ENCODE measurements at regions not wholly inside any gene's neighbourhood (a gene's known extent, or its start where the extent isn't known, plus 50 kb on each side); places are given as distances from the start of the nearest gene placed in this dataset.

DNA sequence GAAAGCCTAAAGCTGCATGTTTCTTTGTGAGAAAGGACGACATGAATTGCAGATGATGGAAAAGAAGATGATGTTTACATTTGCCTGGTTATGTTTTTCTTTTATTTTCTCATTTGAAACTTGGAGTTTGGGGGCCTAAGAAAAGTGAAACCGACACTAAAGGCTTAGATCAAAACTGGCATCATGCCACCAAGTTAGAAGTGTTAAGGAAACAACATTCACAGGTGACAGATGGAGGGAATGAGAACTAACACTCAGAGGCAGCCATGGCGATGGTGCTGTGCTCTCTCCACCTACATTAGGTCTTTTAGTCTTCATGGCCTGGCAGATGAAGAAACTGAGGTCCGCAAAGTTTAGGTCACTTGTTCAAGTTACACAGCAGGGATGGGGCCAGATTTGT is 923.6 kb downstream of the TUSC7 start:
- no peaks in the 10 kb centered on the region for H3K4me1 ChIP-seq (ENCODE audit: insufficient read depth, low read length)
- no peak overlapping the region for H3K27ac ChIP-seq (ENCODE audit: low read depth in 1 of 2, low read length in 2 of 2)
- no peaks in the 10 kb centered on the region for H3K27me3 Mint-ChIP-seq
- POLR2A ChIA-PET = no interaction called here
- CTCF ChIA-PET = no interaction called here
- ATAC-seq (ENCODE audit: poor library complexity) = no peak
- H3K36me3 ChIP-seq (ENCODE audit: insufficient read depth, low read length) = no peaks in the 10 kb centered on the region
- peaks cover 0 to 6% of the 10 kb centered on the region in 2 experiments for H3K9me3 ChIP-seq (ENCODE audit: control insufficient read depth in 1 of 2, insufficient read depth in 1 of 2, low read length in 2 of 2)
- H3K36me3 Mint-ChIP-seq (ENCODE audit: low read depth) = no peaks in the 10 kb centered on the region
- DNase-seq = no peak
- H3K9me3 Mint-ChIP-seq = peaks cover 10% of the 10 kb centered on the region
- H3K4me3 Mint-ChIP-seq = no peak overlapping the region
- no peak overlapping the region for H3K27ac Mint-ChIP-seq
- intact Hi-C loops (cut with DNase I, micrococcal nuclease) = no loop called here
- no peaks in the 10 kb centered on the region for H3K27me3 ChIP-seq (ENCODE audit: control insufficient read depth in 1 of 2, insufficient read depth in 2 of 2, low read length in 2 of 2)
- H3K4me3 ChIP-seq (ENCODE audit: low read length) = no peak overlapping the region
- TF ChIP-seq, protein P1, sequence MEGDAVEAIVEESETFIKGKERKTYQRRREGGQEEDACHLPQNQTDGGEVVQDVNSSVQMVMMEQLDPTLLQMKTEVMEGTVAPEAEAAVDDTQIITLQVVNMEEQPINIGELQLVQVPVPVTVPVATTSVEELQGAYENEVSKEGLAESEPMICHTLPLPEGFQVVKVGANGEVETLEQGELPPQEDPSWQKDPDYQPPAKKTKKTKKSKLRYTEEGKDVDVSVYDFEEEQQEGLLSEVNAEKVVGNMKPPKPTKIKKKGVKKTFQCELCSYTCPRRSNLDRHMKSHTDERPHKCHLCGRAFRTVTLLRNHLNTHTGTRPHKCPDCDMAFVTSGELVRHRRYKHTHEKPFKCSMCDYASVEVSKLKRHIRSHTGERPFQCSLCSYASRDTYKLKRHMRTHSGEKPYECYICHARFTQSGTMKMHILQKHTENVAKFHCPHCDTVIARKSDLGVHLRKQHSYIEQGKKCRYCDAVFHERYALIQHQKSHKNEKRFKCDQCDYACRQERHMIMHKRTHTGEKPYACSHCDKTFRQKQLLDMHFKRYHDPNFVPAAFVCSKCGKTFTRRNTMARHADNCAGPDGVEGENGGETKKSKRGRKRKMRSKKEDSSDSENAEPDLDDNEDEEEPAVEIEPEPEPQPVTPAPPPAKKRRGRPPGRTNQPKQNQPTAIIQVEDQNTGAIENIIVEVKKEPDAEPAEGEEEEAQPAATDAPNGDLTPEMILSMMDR (IDR thresholded peaks at IDR 0.05) = no peak
- H3K4me1 Mint-ChIP-seq (ENCODE audit: low read depth) = no peaks in the 10 kb centered on the region

DNA sequence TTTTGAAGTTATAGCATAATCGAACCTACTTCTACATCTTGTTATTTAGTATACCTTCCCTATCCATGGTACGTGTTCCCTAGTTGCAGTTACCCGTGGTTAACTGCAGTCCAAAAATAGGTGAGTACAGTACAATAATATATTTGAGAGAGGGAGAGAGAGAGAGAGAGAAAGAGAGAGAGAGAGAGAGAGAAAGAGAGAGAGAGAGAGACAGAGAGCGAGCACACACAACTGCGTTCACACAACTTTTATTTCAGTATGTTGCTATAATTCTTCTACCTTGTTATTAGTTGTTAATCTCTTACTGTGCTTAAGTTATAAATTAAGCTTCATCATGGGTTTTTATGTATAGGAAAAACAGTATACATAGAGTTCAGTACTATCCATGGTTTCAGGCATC is 928.1 kb downstream of the TUSC7 start:
- no peaks in the 10 kb centered on the region for H3K27me3 ChIP-seq (ENCODE audit: control insufficient read depth in 1 of 2, insufficient read depth in 2 of 2, low read length in 2 of 2)
- H3K27ac ChIP-seq (ENCODE audit: low read depth in 1 of 2, low read length in 2 of 2) = no peak overlapping the region
- DNase-seq (no peak), ATAC-seq (ENCODE audit: poor library complexity) (no peak)
- H3K36me3 ChIP-seq (ENCODE audit: insufficient read depth, low read length) = no peaks in the 10 kb centered on the region
- H3K4me3 Mint-ChIP-seq = no peak overlapping the region
- no peaks in the 10 kb centered on the region for H3K36me3 Mint-ChIP-seq (ENCODE audit: low read depth)
- TF ChIP-seq, protein P1 (IDR thresholded peaks at IDR 0.05) = no peak
- H3K27me3 Mint-ChIP-seq = no peaks in the 10 kb centered on the region
- H3K4me1 ChIP-seq (ENCODE audit: insufficient read depth, low read length) = no peaks in the 10 kb centered on the region
- CTCF ChIA-PET = no interaction called here
- H3K4me1 Mint-ChIP-seq (ENCODE audit: low read depth) = no peaks in the 10 kb centered on the region
- peaks cover 0 to 6% of the 10 kb centered on the region in 2 experiments for H3K9me3 ChIP-seq (ENCODE audit: control insufficient read depth in 1 of 2, insufficient read depth in 1 of 2, low read length in 2 of 2)
- H3K9me3 Mint-ChIP-seq = peaks cover 8% of the 10 kb centered on the region
- no peak overlapping the region for H3K4me3 ChIP-seq (ENCODE audit: low read length)
- H3K27ac Mint-ChIP-seq = no peak overlapping the region
- POLR2A ChIA-PET = no interaction called here
- intact Hi-C loops (cut with DNase I, micrococcal nuclease) = no loop called here

DNA sequence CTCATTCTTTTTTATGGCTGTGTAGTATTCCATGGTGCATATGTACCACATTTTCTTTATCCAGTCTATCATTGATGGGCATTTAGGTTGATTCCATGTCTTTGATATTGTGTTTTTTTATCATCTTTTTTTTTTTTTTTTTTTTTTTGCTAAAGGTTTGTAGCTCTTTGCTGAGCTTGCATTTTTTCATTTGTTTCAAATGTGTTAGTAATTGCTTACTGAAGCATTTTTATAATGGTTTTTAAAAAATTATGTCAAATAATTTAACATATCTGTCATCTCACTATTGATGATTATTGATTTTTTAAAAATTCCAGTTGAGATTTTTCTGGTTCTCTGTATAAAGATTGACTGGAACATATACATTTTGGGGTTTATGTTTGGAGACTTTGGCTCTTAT is 934.6 kb downstream of the TUSC7 start:
- DNase-seq (no peak), ATAC-seq (ENCODE audit: poor library complexity) (no peak)
- Histone ChIP-seq H3K27ac (ENCODE audit: low read depth in 1 of 2, low read length in 2 of 2) (no peak overlapping the region), H3K4me1 (ENCODE audit: insufficient read depth, low read length) (no peaks in the 10 kb centered on the region), H3K9me3 (ENCODE audit: control insufficient read depth in 1 of 2, insufficient read depth in 1 of 2, low read length in 2 of 2) (peaks cover 0 to 6% of the 10 kb centered on the region in 2 experiments), H3K4me3 (ENCODE audit: low read length) (no peak overlapping the region), H3K36me3 (ENCODE audit: insufficient read depth, low read length) (no peaks in the 10 kb centered on the region), H3K27me3 (ENCODE audit: control insufficient read depth in 1 of 2, insufficient read depth in 2 of 2, low read length in 2 of 2) (no peaks in the 10 kb centered on the region)
- ChIA-PET CTCF (no interaction called here), POLR2A (no interaction called here)
- TF ChIP-seq, protein P1 (IDR thresholded peaks at IDR 0.05) = no peak
- H3K36me3 Mint-ChIP-seq (ENCODE audit: low read depth) = no peaks in the 10 kb centered on the region
- intact Hi-C loops (cut with DNase I, micrococcal nuclease) = no loop called here
- no peak overlapping the region for H3K4me3 Mint-ChIP-seq
- peaks cover 5% of the 10 kb centered on the region for H3K9me3 Mint-ChIP-seq
- no peaks in the 10 kb centered on the region for H3K27me3 Mint-ChIP-seq
- no peak overlapping the region for H3K27ac Mint-ChIP-seq
- H3K4me1 Mint-ChIP-seq (ENCODE audit: low read depth) = no peaks in the 10 kb centered on the region

Data from CD4-positive, alpha-beta T cell (primary cell).